ENCODE measurements at regions not wholly inside any gene's neighbourhood (a gene's known extent, or its start where the extent isn't known, plus 50 kb on each side); places are given as distances from the start of the nearest gene placed in this dataset.

DNA sequence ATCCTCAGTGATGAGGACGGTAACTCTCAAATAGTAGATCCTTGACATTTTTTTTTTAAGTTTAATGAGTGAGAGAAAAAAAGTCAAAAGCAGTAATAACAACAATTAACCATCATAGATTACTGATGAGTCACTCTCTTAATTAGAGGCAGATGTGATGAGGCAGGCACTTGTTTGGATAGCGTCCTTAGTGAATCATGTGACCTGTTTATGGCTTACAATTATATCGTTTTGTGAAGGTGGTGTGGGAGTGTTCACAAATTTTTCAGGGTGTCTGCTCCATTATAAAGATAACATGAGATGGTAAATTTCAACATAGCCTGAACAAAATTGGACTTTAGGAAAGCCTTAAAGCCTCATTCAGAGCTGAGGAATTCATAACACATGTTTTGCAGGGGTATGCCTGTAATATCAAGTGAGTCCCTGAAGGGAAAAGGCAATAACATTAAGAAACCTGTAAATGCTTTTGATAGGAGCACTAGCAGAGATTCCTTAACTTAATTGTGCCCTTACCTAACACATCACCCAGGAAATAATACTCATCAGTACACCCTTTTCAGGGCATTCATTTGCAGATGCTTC, 51.9 kb upstream of the XIAP start:
- H3K4me3 ChIP-seq (ENCODE audit: low read depth, low read length) = no peak overlapping the region
- DNase-seq (ENCODE audit: low read depth, low spot score) = peak; percentile 20
- in situ Hi-C loops (cut with HindIII; ENCODE audit: low sequenced_read_pairs) = no loop called here
- TF ChIP-seq CTCF (IDR thresholded peaks at IDR 0.05; ENCODE audit: low read depth, low read length) = no peak

DNA sequence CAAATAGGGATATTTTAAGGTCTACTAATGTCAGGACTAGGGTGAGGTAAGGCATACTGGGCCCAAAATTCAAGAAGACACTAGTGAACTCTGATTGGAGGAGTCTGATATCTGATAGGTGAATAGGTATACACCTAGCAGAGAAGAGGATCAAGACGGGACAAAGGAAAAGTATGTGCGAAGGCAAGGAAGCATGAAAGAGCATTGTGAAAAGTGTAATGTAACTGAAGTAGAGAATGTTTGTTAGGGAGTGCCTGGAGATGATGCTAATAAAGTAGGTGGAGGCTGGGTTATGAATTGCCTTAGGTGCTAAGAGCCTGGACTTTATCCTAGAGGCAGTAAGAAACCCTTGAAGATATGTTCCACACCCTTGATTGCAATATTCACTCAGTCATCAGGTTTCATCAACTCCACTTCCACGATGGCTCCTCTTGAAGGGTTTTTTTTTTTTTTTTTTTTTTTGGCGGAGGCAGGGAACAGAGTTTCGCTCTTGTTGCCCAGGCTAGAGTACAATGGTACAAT, 49.9 kb upstream of the XIAP start:
- no peak overlapping the region for H3K4me3 ChIP-seq (ENCODE audit: low read depth, low read length)
- in situ Hi-C loops (cut with HindIII; ENCODE audit: low sequenced_read_pairs) = no loop called here
- no peak for DNase-seq (ENCODE audit: low read depth, low spot score)
- no peak for TF ChIP-seq CTCF (IDR thresholded peaks at IDR 0.05; ENCODE audit: low read depth, low read length)

Data from astrocyte of the spinal cord (primary cell).